GM18867 (cell line): ENCODE measurements at regions not wholly inside any gene's neighbourhood (a gene's known extent, or its start where the extent isn't known, plus 50 kb on each side); places are given as distances from the start of the nearest gene placed in this dataset.

Experiments used
- ATAC-seq: cut with Tn5 transposase; IDR thresholded peaks from one replicate; pipeline ENCODE4 v1.9.1; 2021; ENCODE audit warnings: mild to moderate bottlenecking, moderate library complexity; ENCODE audit not compliant: unreplicated experiment

DNA sequence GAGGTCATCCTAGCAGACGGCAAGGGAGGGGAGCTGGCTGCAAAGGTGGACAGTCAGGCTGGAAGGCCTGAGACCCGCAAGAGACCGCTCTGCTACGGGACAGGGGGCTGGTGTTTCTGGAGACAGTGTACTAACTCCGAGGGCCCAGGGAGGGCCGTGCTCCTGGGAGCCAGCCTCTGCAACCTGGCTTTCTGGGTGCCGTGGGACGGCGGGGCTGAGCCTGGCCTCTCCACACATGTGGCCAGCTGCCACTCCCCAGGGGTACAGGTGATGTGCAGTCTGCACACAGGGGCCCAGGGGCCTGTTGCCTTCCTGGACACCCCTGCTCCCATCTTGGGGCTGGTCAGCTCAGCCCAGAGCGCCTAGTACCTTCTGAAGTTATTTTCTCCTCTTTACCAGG is 92.2 kb downstream of the MRPL36 start:
- ATAC-seq, result no peak

DNA sequence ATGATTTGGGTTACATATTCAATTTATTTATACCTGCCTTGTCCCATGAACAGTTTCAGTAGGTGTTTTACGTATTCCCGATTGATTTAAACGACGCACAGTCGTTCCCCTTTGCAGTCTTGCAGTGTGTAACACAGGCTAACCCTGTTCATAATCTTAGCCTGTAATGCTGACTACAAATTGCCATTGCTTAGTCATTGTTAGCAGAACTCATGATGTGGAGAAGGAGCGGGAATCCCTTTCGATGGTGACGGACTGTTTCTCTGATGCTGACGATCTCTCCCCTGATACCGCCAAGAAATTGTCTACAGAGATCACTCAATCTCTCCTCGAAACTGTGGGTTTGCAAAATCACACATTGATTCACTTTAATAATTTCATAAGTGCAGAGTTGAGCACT is 93.2 kb downstream of the MRPL36 start:
- no peak for ATAC-seq

DNA sequence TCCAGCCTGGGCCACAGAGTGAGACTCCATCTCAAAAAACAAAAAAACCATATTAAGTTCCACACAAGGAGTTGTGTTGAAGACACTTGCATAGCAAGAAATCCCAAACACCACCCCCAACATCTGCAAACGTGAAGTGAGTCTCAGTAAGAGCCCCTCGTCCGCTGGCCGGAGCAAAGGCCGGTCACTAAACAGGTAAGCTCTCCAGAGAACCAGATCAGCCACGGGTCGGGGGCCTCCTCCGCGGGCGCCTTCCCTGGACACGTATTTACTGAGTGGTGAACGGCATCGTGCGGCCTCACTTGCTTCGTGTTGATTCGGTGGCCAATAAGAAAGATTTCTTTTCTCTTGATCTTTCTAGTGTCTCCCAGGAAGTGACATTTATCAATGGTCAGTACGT is 93.6 kb downstream of the MRPL36 start:
- ATAC-seq, result no peak

DNA sequence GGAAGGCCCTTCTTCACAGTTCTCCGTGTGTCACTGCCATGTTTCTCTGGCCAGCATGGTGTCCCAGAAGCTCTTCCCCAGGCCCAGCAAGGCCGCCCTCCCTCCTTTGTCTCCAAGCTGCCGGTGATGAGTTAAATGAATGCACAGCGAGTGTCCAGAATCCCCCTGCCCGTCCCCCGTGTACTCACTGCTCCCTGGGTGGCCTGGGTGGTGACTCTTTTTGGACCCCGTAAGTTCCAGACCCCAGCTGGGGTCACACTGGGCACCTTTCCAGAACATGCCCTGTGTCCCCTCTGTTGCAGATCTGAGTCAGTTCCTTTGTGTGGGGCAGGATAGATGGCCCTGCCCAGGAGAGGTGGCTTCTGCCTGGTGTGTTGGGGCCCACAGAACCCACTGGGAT is 95.0 kb downstream of the MRPL36 start:
- ATAC-seq, result no peak

DNA sequence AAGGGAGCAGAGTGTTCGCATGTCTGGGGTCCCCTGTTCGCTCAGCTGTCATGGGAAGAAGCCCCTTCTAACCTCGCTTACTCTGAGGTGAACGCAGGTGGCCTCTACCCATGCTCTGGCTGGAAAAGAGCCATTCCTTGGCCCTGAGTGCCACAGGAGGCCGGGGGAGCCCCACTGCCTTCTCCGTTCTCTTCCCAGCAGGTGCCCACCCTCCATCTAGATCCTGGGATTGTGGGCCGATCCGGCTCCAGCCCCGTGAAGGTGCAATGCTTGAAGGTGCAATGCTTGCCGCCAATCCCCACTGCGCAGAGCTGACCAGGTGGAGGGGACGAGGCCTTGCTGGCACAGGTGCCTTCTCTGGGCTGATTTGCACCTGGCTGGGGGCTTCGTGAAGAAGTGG is 95.4 kb downstream of the MRPL36 start:
- ATAC-seq, result no peak

DNA sequence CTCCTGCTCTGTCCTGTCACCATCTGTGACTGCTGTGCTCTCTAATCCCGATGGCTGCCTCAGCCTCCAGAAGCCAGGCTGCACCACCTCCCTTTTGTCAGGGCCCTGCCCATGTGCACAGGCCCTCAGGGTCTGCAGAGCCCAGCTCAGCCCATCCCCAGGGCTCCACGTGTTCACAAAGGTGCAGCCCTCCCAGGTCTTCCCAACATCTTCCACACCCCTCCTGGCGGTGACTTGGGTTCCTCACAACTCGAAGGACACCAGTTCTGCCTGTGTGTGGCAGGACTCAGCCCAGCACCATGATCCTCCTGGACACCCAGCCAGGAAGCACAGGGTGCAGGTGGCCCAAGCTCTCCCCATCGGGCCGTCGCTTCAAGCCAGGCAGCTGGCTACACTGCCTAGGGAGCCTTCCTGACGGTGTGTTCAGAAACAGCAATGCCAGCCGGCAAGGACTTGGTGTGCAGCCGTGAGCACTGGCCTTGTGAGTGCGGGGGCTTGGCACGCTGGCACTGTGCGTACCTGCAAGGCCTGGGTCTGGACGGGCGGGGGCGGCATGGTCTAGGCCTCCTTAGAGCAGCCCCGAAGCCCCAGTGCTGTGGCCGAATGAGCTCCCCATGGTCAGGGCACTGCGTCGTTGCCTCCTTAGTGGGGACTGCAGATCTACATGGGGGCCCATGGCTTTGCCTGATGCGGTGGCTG is 96.1 kb downstream of the MRPL36 start:
- no peak for ATAC-seq

DNA sequence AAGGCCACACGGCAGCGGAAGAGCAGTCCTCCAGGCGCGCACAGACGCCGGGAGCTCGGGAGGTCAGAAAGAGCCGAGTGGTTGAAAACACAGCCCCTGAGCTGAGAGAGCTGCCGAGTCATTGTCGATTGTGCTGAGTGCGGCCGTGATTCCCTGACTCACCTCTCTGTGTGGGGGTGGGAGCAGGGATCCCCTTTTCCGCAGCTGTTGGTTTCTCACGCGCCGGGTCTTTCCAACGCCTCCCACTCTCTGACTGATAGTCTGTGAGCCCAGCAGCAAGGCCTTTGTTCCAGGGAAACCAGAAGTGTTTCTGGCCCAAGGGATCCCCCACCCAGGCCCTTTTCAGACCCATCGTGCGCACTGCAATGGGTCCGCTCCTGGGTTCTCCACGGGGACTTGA is 97.3 kb downstream of the MRPL36 start:
- no peak for ATAC-seq

DNA sequence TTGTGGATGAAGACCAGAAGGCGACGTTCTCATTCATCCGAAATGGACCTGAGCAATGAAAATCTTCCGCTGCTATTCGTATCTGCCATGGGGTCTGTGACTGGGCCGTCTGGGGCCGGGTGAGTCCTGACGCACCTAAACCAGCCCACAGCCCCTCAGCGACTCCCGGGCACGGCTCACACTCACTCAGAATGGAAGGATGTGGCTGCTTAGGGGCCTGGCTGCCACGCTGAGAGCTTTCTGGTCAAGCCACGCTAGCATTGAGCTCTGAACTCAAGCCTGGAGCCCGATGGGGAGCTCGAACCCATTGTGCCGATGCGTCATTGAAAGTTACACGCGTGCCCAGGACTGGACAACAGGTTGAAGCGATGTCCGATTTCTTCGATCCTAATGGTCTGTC is 97.8 kb downstream of the MRPL36 start:
- ATAC-seq, result no peak

DNA sequence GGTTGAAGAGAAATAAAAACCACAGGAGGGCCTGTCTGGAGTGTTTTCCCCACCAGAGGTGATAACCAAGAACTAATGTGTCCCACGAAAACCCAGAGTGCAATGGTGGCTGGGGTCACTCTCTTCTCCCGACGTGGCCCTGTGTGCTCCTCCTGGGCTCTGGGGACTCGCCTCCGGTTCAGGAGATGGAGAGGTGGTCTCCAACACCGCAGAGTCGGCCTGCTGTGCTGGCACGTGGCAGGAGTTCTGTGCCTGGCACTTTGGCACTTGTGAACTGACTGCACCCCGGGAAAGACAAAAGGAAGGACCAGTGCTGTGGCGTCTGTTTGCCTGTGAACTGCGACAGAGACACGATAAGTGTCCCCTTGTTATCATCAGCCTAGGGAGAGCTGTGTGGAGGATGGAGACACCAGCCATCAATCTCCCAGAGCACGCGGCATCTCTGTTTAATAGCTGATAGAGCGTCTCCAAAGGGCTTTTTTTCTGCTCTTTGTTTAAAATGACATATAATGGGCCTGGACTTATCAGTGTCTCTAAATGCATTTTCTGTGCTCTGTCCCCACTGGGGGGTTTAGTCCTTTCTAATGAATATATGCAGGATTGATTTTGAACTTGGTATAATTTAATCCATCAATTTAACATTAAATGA is 98.3 kb downstream of the MRPL36 start:
- ATAC-seq, result no peak

DNA sequence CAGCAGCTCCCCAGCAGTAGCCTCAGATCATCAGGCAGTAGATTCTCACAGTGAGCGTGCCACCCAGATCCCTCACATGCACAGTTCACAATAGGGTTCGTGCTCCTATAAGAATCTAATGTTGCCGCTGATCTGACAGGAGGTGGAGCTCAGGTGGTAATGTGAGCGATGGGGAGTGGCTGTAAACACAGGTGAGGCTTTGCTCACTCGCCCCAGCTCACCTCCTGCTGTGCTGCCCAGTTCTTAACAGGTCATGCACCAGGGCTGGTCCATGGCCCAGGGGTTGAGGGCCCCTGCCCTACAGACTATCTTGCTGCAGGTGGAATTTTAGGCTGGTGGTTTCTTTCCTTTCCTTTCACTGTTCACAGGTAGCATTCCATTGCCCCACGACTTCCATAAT is 100.2 kb downstream of the MRPL36 start:
- no peak for ATAC-seq

DNA sequence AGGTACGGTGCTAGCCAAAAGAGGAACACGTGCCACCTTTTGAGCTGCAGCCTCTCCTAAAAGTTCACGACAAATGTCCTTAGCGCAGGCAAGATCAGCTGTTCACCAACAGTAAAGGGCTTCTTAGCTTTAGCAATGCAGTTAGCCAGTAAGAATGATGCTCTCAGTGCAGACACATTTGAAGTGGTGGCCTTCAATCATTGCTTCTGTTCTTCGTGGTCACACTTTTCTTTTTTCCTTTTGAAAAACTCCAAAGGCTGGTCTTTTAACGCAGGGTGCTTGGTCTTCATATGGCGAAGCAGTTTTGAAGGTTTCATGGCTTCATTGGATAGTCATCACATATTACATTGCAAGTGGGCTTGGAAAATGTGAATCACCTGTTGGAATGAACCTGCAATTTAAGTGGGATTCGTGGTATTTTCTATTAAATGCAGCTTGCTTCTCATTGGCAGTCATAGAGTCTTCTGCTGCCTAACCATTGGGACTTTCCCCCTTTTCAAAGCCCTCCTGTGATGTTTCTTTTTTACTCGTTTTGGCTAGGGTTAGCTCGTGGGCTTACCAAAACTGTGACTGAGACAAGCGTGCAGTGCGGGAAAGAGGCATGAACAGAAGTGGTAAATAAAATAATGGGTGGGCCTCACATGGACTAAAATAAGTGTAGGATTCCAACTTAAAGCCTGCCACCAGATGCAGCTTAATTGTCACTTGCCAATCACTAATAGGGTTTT is 100.9 kb downstream of the MRPL36 start:
- no peak for ATAC-seq

DNA sequence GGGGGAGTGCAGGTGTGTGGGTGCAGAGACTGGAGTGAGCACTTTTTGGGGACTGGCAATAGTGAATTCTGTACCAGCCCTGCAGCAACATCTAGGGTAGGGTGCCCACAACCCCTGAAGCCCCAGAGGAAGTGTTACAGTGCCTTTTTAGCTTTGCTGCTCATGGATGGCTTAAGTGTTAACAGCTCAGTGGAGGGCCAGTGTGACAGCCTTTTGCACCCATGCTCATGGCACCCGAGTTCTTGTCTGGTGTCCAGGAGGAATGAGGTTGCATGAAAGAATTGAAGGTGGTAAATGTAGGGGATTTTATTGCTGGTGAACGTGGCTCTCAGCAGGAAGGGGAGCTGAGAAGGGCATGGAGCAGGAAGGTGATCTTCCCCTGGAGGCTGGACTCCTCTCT is 107.3 kb downstream of the MRPL36 start:
- no peak for ATAC-seq

DNA sequence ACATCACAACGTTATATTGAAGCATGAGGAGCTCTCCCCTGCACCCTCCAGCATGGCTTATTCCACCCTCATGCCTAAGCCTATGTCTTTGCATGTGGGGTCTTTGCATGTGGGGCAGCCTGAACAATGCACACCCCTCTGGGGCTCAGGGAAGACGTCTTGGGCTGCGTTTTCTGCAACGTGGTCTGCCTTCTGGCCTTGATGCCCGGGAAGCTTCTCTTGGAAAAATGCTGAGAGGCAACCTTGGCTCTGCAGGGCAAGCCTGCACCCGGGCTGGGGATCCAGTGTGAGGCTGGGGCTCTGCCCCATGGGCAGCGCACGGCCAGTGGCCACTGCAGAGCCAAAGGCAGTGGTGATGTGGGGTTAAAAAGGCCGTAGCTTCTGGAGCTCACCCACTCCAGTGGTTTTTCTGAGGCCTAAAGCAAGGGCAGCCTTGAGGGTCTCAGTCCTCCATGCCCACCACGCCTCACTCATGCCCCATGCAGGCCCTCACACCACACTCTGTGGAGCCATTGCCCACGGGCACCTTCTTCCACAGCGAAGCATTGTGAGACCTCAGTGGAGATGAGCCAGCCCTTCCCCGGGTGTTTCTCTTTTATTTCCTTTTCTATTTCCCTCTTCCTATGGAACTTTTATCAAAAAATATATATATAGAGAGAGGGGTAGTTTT is 112.2 kb downstream of the MRPL36 start:
- no peak for ATAC-seq

DNA sequence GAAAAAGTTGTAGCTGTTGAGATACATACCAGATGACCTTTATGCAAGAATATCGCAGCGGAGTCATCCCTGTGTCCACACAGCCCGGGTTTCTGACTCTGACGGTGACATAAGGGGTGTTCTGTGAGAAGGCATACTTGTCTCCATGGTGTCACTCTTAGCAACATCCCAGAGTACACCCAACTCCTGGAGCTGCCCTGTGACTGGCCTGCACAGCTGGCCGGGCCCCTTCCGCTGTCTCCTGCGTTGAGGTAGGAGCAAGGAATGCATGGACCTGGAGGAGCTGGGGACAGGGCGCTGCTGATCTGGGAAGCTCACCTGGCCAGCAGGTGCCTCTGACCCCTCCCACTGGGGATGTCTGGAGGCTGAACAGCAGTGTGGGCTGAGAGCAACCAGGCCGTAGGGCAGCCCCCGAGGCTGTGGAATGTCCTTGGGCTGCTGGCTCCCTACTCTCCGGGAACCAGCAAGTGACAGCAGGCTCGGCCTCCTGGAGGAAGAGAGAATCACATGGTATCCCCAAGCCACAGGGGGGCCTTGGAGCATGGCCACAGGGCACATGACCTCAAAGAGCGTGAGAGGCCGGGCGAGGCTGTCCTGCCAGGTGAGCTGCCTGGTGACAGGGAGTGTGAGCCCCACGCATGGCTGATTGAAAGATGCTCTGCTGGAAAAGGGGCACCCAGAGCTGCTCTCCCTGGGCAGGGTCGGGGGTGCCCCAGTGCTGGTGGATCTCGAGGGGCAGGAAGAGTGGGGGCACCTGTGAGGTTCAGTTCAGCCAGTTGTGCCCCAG is 113.4 kb downstream of the MRPL36 start:
- ATAC-seq, result no peak

DNA sequence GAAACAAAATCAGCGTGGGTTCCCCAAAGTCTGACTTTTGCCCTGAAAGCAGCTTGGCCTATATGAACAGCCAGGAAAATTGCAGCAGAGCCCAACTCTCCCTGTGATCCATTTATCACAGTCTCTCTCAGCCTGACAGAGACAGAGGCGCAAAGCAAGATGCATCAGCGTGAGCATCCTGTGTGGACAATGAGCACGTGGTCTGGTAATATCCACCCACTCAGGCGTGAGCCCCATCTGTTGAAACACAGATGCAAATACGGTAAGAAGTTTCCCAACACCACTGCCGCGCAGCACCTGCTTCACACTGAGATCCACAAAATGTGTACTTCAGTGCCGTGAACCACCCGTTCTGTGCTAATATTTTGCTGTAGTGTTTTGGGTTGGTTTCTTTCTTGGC is 114.6 kb downstream of the MRPL36 start:
- peak; percentile 76 for ATAC-seq

DNA sequence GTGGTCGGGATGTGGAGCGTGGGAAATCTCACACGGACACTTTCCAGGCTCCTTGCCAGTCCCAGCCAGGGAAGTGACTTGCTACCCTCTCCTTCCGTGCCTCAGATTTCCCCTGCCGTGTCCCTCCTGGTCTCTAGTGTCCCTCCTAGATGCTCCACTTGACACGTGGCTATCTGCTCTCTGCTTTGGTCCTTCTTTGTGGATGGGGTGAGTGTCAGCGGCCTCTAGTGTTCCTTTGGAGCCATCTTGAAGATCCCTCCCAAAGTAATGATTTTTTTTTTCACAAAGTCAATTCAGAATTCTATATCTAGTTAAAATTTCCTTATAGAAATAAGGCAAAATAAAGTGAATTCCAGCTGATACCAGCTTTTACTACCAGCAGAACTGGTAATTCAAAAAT is 117.7 kb downstream of the MRPL36 start:
- ATAC-seq, result no peak

DNA sequence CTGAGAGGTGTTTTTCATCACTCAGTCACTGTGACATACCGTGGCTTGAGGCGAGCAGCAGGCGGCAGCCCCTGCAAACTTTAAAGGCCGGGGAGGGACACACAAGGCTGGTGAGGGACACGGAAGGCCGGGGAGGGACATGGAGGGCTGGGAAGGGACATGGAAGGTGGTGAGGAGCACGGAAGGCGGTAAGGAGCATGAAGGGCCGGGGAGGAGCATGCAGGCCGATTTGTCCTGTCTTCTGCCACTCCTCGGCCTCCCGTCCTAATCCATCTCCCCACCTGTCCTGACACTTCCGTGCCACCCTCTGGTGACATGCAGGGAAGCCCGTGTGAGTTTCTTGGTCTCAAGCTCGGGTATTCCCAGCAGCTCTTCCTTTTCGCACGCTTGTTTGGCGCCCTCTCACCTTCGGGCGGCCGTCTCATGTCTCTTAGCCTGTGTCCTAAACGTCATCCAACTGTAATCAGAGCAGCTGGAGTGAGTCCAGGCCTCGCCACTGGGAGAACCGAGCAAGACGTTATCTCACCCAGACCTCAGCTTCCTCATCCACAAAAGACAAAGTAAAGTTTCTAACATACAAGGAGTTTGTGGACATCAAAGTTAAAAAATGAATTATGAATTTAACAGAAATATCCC is 126.5 kb downstream of the MRPL36 start:
- no peak for ATAC-seq

DNA sequence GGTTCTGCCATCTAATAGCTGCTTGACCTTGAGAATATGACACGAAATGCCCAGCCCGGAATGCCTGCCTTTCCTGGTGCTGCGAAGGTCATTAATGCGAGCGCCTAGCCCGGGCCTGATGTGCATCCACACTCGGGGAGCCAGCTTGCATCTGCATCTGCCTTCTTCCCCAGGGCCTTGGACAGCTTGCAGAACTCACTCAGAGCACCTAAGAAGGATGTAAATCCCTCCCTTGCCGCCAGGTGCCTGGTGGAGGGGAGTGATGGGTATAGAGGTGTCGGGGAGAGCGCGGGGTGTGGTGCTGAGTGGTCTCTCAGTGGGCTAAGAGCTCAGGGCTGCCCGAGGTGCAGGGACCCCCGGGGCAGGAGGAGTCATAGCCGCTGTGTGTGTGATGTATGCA is 127.2 kb downstream of the MRPL36 start:
- ATAC-seq, result no peak

DNA sequence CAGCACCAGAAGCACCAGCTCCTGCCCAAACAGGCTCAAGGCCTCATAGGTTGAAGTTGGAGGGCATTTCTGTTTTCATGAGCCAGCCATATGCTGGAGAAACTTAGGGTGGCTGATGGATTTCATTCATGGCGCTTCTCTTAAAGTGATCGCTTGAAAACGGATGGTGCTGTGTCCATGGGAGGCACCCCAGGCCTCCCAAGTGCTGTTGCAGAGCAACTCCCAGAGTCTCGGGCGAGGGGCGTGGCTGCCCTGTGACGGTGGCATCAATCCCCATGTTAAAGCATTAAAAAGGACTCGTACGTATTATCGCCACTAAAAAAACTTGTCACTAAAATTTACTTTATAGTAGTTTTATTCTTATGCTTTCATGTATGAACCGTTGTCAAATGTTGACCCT is 128.3 kb downstream of the MRPL36 start:
- ATAC-seq, result no peak

DNA sequence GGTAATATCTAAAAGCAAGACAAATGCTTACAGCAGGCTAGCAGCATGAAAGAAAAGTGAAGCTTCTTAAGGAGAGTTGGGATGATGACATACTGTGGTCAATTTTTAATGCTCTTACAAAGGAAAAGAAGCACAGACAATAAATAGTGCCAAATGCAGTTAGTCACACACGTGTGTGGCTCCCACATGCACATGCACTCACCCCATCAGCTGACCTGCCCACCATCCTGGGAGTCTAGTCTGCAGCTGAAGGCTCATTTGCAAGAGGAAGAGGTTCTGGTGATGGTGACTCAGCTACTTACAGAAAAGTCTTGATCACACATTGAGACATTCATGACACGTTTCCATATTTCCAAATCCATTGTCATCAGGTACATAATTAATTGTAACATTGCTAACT is 129.3 kb downstream of the MRPL36 start:
- no peak for ATAC-seq
